Amniotic stem cell (primary cell): ENCODE measurements at regions not wholly inside any gene's neighbourhood (a gene's known extent, or its start where the extent isn't known, plus 50 kb on each side); places are given as distances from the start of the nearest gene placed in this dataset.

Experiments used
- DNase-seq: peaks from one replicate; lab custom pipeline; 2025; lab: John Stamatoyannopoulos, UW

DNA sequence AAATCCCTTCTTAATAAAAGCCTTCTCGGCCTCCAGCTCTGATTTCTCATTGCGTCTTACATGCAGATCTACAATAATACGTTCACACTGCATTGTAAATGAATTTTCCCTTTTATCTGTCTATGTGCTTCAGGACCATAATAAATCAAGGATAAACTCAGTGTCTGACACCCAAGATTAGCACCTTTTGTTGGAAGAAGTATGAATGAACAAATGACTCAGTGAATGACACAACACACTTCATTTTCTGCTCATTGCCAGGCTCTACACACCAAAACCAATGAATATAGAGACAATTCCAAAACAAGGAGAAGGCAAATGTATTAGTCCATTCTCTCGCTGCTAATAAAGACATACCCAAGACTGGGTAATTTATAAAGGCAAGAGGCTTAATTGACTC lies 1224.4 kb downstream of the EFNB2 start:
- DNase-seq = no peak

DNA sequence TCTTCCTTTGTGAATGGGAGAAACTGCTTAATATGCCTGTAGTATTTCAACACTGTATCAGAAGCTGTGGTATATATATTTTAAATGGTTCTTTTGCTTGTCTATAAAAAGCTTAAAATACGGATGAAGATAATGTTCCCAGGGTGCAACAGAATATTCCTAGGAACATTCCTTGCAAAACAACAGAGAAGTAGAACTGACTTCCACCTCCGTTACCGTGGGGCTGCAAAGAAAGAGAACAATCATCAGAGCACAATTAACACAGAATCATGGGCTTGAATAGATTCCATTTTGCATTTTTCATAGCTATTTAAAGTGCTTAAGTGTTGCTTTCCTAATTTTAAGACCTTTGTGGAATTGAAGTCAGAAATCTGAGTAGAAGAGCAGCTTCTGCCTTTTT lies 1227.7 kb downstream of the EFNB2 start:
- no peak for DNase-seq

GRCh38 chr13:105297839-105298238 lies 1237.6 kb downstream of the EFNB2 start:
- DNase-seq = no peak

- DNase-seq = no peak
Observed at GRCh38 chr13:105291987-105292386, 1243.5 kb downstream of the EFNB2 start.

DNA sequence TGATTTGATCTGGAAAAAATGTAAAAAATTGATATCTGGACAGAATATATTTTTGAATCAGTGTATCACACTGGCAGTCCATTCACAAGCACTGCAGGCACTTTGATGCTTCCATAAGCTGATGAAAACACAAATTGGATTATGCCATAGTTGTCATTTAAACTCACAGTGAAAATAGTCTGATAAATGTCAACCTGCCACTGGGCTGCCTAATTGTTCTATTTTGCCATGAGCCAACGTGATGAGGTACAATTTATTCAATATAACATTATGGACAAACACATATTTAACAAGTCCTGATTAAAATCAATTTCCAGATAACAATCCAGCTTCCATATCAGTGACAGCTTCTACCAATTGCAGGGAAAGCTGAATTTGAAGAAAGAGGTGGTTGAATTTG lies 1244.9 kb downstream of the EFNB2 start:
- DNase-seq = no peak

DNA sequence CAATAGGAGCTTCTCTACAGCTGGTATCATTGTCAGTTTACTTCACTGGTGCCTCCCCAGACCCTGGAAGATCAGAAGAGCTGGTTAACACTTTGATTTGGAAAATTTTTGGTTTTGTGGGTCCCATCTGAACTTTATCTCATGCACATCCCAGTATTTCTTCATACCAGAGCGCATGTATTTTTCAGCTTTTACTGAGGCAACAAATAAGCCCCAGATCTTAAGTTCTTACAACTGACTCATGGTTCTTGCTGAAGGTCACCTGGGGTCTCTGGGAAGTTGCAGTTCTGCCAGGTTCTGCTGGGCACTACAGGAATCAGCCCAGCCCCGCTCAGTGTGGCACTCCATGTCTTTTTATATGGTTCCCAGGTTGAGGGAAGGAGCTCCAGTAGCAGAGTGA lies 1249.9 kb downstream of the EFNB2 start:
- DNase-seq = no peak

GRCh38 chr13:105282406-105283285 lies 1252.8 kb downstream of the EFNB2 start:
- DNase-seq = no peak

- no peak for DNase-seq
Observed at GRCh38 chr13:105278943-105279381, 1256.5 kb downstream of the EFNB2 start.

DNA sequence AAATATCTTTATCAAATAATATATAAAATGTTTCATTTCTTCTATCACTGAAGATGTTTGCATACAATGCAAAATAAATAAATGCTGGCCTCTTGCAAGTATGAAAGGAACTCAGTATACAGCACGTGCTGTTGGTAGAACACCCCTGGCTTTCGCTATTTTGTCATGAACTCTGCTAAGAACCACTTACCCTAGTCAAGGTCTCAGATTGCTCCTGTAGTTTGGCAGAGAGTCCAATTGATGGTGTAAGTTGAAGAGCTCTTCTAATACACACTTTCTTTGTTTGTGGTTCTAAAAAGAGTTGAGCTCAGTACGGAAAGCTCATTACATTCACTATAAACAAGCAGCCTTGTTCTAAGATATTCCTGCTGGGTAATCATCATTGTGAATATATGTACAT lies 1258.9 kb downstream of the EFNB2 start:
- DNase-seq = no peak

GRCh38 chr13:105273665-105274222 lies 1261.7 kb downstream of the EFNB2 start:
- DNase-seq = no peak

DNA sequence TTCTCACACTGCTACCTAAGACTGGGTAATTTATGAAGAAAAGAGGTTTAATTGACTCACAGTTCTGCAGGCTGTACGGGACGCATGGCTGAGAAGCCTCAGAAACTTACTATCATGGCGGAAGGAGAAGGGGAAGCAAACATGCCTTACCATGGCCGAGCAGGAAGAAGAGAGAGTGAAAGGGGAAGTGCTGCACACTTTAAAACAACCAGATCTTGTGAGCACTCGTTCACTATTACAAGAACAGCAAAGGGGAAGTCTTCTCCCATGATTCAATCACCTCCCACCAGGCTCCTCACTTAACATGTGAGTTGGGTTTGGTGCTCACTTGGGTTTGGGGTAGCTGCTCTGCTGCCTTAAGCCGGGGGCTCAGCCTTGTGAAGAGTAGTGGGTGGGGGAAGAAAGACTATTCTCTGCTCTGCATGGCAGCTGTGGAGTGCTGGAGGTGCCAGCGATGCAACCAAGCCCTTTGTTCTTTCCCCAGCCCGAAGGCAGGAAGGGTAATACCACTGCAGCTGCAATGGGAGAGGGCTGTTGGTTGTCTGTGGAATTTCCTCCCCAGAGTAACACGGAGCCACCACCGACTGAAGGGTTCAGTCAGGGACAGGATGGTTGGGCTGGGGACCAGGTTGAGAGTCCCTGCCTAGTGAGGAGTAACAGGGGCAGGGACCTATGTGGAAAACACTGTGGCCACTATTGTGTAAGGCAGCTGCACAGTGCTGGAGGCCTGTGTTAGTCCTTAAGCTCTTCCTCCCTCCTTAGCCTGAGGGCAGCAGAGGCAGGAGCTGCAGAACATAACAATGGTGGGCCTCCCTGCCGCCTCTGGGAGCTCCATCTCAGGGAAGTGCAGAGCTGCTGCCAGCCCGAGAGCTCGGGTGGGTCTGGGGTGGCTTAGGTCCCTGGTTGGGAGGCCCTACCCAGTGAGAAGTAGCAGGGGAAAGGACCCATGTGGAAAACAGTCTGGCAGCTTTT lies 1262.5 kb downstream of the EFNB2 start:
- no peak for DNase-seq

- DNase-seq = no peak
Observed at GRCh38 chr13:105266615-105267014, 1268.8 kb downstream of the EFNB2 start.

GRCh38 chr13:105262579-105262978 lies 1272.9 kb downstream of the EFNB2 start:
- DNase-seq = no peak

GRCh38 chr13:105259426-105259825 lies 1276.0 kb downstream of the EFNB2 start:
- DNase-seq = no peak

DNA sequence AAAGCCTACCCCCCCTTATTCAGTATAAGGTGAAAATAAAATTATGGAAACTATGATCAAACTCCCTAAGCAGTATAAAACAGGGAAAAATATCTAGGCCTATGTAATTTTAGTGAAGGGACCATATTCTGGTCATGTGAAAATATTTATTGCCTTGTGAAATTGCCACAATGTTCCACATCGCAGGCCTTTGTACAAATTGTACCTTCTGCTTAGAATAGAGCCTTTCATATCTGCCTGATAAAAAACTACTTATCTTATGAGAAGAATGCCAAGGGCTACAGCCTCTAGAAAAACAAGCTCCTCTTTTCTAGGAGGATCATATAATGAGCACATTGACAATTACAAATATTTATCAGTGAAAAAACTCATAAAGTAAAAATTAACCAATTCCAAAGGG lies 1280.0 kb downstream of the EFNB2 start:
- no peak for DNase-seq

DNA sequence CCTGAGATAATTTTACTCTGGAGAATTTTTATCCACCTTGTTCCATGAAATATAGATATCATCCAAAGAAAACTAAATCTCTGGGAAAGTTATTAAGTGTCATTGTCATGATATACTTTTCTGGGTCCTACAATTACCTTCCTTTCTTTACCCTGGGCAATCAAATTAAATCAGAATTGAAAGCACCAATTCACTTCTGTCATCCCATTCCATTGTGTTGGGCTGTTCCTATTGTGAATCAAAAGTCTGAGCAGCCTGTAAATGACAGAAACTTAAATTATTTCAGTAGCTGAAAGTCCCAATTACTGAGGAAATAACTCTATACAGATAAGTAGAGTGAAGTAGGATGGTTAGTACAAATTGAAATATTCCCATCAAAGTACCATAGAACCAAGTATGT lies 1284.2 kb downstream of the EFNB2 start:
- DNase-seq = no peak

DNA sequence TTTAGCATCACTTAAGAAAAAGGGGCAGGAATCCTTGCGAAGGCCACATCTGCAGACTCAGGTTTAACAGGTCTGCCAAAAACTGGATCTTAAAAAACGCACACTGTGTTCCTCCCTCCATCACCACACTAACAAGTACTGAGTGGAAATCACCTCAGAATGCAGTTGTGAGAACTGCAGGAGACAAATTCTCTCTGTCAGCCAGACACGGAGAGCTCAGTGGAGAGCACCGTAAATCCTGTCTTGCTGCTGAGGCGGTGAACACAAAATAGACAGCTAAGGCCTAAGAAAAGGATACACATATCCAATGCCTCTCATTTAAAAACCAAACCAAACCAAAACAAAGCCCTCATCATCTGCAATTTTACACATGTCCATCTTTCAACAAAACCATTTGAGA lies 1287.6 kb downstream of the EFNB2 start:
- no peak for DNase-seq

GRCh38 chr13:105240371-105240770 lies 1295.1 kb downstream of the EFNB2 start:
- no peak for DNase-seq

DNA sequence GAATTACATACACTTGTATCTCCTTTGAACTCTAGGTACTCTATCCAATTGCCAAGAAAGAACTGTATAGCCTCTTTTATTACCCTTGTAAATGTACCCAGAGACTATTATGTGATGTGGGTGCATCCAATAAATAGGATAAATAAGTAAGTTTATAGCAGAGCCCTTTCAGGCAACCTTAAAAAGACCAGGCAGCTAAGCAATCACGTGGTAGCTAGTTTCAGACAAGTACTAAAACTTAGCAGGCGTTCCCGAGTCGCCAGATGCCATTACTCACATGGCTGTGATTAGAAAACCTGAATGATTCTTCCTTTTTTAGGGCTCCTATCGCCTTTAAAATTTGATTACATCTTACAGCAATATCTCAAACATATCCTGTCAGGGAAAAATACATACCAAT lies 1303.0 kb downstream of the EFNB2 start:
- DNase-seq = no peak

DNA sequence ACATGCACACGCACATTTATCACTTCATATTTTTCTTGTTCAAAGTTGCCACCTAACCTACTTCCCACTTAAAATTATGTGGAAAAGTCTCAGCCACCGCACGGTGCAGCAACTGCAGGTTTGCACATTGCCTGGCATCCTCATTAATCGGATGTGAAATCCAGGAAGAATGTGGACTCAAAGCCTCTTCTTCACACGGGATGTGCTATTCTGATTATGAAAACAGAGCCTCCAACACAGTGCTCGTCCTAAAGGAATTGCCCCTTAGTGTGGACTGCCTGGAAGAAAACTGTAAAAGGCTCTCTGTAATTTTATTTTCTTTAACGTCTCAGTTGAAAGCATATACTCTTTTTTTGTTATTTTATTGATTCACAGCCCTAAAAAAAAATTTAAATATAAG lies 1303.5 kb downstream of the EFNB2 start:
- DNase-seq = no peak

DNA sequence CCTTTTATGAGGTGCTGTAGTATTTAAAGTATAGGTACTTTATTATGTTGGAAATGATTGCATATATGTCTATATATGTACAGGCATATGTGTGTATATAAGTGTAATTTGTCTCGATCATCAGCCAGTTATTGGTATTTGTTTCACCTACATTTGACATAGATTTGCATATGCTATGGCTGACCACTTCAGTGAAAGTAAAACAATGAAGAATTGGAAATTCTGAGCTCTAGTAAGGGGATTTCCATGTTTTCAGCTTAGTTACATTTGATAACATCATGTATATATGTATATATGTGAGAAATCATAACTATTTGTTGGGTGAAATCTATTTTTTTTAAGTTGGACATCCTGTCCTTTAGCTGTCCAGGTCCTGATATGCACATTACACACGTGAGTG lies 1303.9 kb downstream of the EFNB2 start:
- DNase-seq = no peak

GRCh38 chr13:105220881-105221280 lies 1314.6 kb downstream of the EFNB2 start:
- DNase-seq = no peak

DNA sequence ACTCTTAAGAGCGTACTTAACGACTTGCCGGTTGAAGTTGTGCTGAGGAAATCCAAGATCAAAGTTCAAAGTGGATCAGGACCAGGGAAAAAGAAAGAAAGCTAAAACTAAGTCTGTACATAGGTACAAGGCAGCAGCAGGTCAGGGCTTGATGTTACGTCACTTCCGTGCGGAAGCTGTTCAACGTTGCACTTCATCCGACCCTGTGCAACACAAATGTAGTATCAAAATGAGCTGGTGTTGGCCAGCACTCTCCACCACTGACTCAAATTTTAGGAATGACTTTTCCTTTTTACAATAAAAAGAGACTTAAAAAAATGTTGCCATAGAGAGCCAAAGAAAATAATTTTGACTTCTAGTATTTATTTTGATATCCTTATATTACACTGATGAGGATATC lies 1315.4 kb downstream of the EFNB2 start:
- DNase-seq = no peak
